Spinal cord (tissue), 9 donors: ENCODE measurements at regions not wholly inside any gene's neighbourhood (a gene's known extent, or its start where the extent isn't known, plus 50 kb on each side); places are given as distances from the start of the nearest gene placed in this dataset.

Experiments
- DNase-seq, 6 donors: peaks; one replicate each; pipeline versions ENCODE4 v3.0.0 to v3.0.0-alpha.2; 2013 to 2015; ENCODE audit warnings: low spot score in 6 of 6, low read depth in 4 of 6
- H3K27ac ChIP-seq: one replicate; pipeline ENCODE4 v1.5.1; 2013; ENCODE audit warnings: low read depth, low read length, control low read depth
- H3K27me3 ChIP-seq: one replicate; pipeline ENCODE4 v1.6.1; 2013; ENCODE audit warnings: low read length; ENCODE audit not compliant: control insufficient read depth, insufficient read depth
- H3K36me3 ChIP-seq: one replicate; pipeline ENCODE4 v1.6.1; 2013; ENCODE audit warnings: low read length; ENCODE audit not compliant: control insufficient read depth, insufficient read depth
- H3K4me1 ChIP-seq: one replicate; pipeline ENCODE4 v1.6.1; 2013; ENCODE audit warnings: low read length; ENCODE audit not compliant: control insufficient read depth, insufficient read depth
- H3K4me3 ChIP-seq: one replicate; pipeline ENCODE4 v1.5.1; 2013; ENCODE audit warnings: low read depth, low read length, control low read depth
- H3K9me3 ChIP-seq: one replicate; pipeline ENCODE4 v1.6.1; 2013; ENCODE audit warnings: low read length; ENCODE audit not compliant: control insufficient read depth, insufficient read depth
- WGBS: methylation state at CpG from one replicate; pipeline ENCODE4 v1.1.5; 2013; ENCODE audit warnings: missing lambda C conversion rate; ENCODE audit not compliant: insufficient coverage; 5-methylcytosine and 5-hydroxymethylcytosine counted together
- donor health status: healthy.

GRCh38 chr7:98495200-98495955, 94.5 kb upstream of the BAIAP2L1 start:
- H3K9me3 ChIP-seq: peaks cover 2% of the 10 kb centered on the region
- H3K4me3 ChIP-seq: no peak overlapping the region
- DNase-seq: peak in 1 of 6 donors; percentile 90
- 80% methylated on average over 5 of the region's 11 CpGs for WGBS
- no peaks in the 10 kb centered on the region for H3K36me3 ChIP-seq
- peaks cover 9% of the 10 kb centered on the region for H3K4me1 ChIP-seq
- no peaks in the 10 kb centered on the region for H3K27me3 ChIP-seq
- H3K27ac ChIP-seq: no peak overlapping the region

DNA sequence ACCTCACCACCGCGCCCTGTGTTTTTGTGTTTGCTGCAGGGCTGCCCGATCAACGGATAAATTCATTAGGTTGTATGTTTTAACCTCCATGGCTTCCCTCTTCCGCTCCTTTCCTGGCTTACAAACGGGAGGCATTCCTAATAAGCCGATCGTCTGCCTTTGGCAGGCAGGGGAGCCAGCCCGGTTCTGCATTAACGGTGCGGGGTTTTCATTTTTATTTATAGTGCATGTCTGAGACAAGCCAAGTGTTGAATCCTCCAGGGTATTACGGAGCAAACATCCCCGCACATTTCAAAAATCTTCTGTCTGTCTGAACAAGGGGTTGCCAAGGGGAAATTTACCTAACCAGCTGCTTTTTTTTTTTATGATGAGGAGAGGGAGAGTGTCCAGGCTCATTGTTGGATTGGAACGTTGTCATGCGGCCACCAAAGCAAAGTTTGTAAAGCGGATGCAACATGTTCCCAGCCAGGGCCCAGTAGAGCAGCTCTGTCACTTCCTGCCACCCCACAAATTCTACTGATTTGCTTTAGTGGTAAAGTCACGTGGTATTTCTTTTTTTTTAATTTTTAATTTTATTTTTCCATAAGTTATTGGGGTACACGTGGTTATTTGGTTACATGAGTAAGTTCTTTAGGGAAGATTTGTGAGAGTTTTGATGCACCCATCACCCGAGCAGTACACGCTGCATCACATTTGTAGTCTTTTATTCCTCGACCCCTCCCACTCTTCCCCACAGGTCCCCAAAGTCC, 92.3 kb upstream of the BAIAP2L1 start:
- 74% methylated on average over 11 of the region's 21 CpGs for WGBS
- Histone ChIP-seq H3K4me1 (peaks cover 9% of the 10 kb centered on the region), H3K36me3 (no peaks in the 10 kb centered on the region), H3K27ac (no peak overlapping the region), H3K4me3 (no peak overlapping the region), H3K27me3 (no peaks in the 10 kb centered on the region), H3K9me3 (peaks cover 2% of the 10 kb centered on the region)
- peak in 1 of 6 donors; percentile 60 for DNase-seq

DNA sequence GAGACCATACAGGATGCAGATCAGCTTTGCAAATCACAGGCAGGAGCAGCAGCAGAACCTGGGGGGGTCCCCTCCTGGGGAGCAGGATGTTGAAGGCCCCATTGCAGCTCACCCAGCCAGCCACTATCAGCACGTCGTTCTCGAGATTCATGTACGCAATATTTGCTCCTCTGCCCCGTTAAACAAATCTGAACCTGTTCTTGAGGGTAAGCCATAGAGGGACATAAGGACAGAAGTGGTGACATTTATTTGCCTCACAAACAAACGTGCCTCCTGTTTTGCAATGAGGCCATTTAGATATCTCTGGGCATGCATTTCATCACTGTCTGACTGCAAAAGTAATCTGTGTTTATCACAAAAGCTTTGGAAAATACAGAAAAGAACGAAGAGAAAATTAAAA, 87.3 kb upstream of the BAIAP2L1 start:
- H3K36me3 ChIP-seq: no peaks in the 10 kb centered on the region
- H3K4me1 ChIP-seq: peaks cover 13% of the 10 kb centered on the region
- no peaks in the 10 kb centered on the region for H3K9me3 ChIP-seq
- peak in 1 of 6 donors; percentile 62 for DNase-seq
- WGBS: 48% methylated on average over 2 of the region's 7 CpGs
- no peak overlapping the region for H3K27ac ChIP-seq
- no peaks in the 10 kb centered on the region for H3K27me3 ChIP-seq
- H3K4me3 ChIP-seq: no peak overlapping the region

DNA sequence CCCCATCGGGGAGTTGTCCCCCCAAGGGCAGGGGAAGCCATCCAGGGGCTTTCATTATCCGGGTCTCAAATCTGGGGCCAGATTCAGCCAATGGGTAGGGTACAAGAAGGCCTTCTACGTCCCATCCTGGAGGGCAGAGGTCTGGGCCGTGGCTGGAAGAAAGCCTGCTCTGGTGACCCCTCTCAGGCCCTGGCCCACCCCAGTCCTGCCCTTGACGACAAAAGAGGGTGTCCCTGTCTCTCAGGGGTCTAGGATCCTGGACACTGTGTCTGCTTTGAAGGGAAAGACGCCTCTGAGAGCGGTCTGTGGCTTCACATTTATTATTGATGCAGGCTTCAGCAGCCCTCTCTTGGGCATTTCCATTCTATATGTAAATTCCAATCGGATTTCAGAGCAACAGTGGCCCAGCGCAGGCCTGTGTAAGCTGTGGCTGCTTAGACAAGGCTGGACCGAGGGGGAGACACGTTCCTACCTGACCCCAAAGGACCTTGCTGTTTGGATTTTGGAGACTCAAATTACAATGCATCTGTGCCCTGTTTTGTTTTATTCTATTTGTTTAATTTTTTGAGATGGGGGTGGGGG, 83.2 kb upstream of the BAIAP2L1 start:
- H3K36me3 ChIP-seq: no peaks in the 10 kb centered on the region
- peaks cover 4% of the 10 kb centered on the region for H3K4me1 ChIP-seq
- WGBS: 72% methylated on average over 9 of the region's 11 CpGs
- peak in 1 of 6 donors; percentile 27 for DNase-seq
- no peaks in the 10 kb centered on the region for H3K27me3 ChIP-seq
- H3K4me3 ChIP-seq: no peak overlapping the region
- peaks cover 5% of the 10 kb centered on the region for H3K9me3 ChIP-seq
- no peak overlapping the region for H3K27ac ChIP-seq

- H3K27ac ChIP-seq: no peak overlapping the region
- no peak overlapping the region for H3K4me3 ChIP-seq
- DNase-seq: no peak
- no peaks in the 10 kb centered on the region for H3K27me3 ChIP-seq
- peaks cover 5% of the 10 kb centered on the region for H3K9me3 ChIP-seq
- H3K36me3 ChIP-seq: no peaks in the 10 kb centered on the region
- WGBS: 82% methylated on average over 8 of the region's 12 CpGs
- H3K4me1 ChIP-seq: peaks cover 4% of the 10 kb centered on the region
These were observed 82.5 kb upstream of the BAIAP2L1 start for GRCh38 chr7:98483276-98483963.

DNA sequence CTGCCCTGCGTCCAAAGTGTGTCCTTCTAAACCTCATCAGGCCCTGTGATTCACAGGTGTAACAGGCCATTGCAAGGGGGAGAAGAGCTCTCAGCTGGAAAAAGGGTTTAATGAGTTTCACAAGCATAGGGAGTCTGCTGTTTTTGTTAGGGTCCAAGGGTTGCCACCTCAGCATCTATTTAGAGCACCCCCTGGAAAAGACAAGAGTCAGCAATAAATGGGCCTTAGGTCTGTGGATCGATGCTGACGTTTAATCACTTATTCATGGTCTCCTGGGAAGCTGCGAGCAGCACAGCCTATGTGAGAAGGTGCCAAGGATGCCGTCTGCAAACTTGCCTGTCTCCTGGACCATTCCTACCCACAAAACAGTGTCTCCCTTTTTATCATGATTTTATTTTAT, 78.4 kb upstream of the BAIAP2L1 start:
- DNase-seq: no peak
- peaks cover 5% of the 10 kb centered on the region for H3K9me3 ChIP-seq
- H3K27me3 ChIP-seq: no peaks in the 10 kb centered on the region
- H3K36me3 ChIP-seq: no peaks in the 10 kb centered on the region
- H3K27ac ChIP-seq: no peak overlapping the region
- H3K4me3 ChIP-seq: no peak overlapping the region
- WGBS: 88% methylated on average over 3 of the region's 5 CpGs
- H3K4me1 ChIP-seq: peaks cover 6% of the 10 kb centered on the region

GRCh38 chr7:98475352-98475751, 74.5 kb upstream of the BAIAP2L1 start:
- 86% methylated on average over 3 of the region's 3 CpGs for WGBS
- peaks cover 2% of the 10 kb centered on the region for H3K27me3 ChIP-seq
- H3K9me3 ChIP-seq: no peaks in the 10 kb centered on the region
- peaks cover 18% of the 10 kb centered on the region for H3K4me1 ChIP-seq
- no peak overlapping the region for H3K27ac ChIP-seq
- no peak overlapping the region for H3K4me3 ChIP-seq
- no peaks in the 10 kb centered on the region for H3K36me3 ChIP-seq
- DNase-seq: no peak

GRCh38 chr7:98474558-98474957, 73.7 kb upstream of the BAIAP2L1 start:
- WGBS: 95% methylated on average over 3 of the region's 7 CpGs
- H3K4me3 ChIP-seq: no peak overlapping the region
- H3K27me3 ChIP-seq: peaks cover 6% of the 10 kb centered on the region
- H3K9me3 ChIP-seq: no peaks in the 10 kb centered on the region
- no peak overlapping the region for H3K27ac ChIP-seq
- no peaks in the 10 kb centered on the region for H3K36me3 ChIP-seq
- peaks cover 21% of the 10 kb centered on the region for H3K4me1 ChIP-seq
- DNase-seq: no peak

DNA sequence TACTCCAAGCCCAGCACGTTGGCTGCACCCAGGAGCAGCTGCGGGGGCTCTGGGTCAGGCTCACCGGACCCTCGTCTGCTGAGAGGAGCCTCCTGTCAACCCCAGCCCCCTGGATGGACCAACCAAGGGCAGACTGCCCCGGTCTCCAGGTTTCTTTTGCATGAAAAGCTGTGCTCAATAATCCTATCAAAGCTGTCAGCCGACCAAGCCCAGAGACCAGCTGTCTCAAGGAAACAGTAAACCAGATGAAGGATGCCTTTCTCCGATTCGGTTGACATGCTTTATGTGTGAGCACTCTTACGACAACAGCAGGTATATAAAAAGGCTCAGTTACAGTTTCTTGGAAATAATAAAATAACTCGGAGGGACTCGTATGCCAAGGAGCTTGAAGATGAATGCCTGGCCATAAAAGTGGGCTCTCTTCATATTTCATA, 71.6 kb upstream of the BAIAP2L1 start:
- Histone ChIP-seq H3K4me3 (no peak overlapping the region), H3K36me3 (no peaks in the 10 kb centered on the region), H3K9me3 (no peaks in the 10 kb centered on the region), H3K4me1 (peaks cover 21% of the 10 kb centered on the region), H3K27me3 (peaks cover 6% of the 10 kb centered on the region), H3K27ac (no peak overlapping the region)
- WGBS: 63% methylated on average over 6 of the region's 11 CpGs
- peak in 1 of 6 donors; percentile 62 for DNase-seq
